ENCODE measurements at regions not wholly inside any gene's neighbourhood (a gene's known extent, or its start where the extent isn't known, plus 50 kb on each side); places are given as distances from the start of the nearest gene placed in this dataset. TPM values are rescaled to one million over a fixed set of nuclear protein-coding genes. Genes with fewer than 3 reads are reported as not detected.

Small RNA genes in the stretch of these regions (small RNA-seq; reads per million reads assigned to genes)
- not detected for gene AC022878.1

All from skeletal muscle satellite cell (primary cell).